Skeletal muscle tissue (tissue), 3 donors: ENCODE measurements at regions not wholly inside any gene's neighbourhood (a gene's known extent, or its start where the extent isn't known, plus 50 kb on each side); places are given as distances from the start of the nearest gene placed in this dataset.

Experiments
- H3K27ac ChIP-seq: one replicate; pipeline ENCODE4 v1.7.0; 2013; ENCODE audit warnings: mild to moderate bottlenecking, low read depth, low read length, inconsistent platforms
- H3K27me3 ChIP-seq, 3 donors: one replicate each; pipeline ENCODE4 v1.7.0; 2013; ENCODE audit warnings: low read length in 3 of 3; ENCODE audit not compliant: control insufficient read depth in 3 of 3, insufficient read depth in 3 of 3
- H3K36me3 ChIP-seq, 3 donors: one replicate each; pipeline ENCODE4 v1.7.0; 2013; ENCODE audit warnings: low read length in 3 of 3; ENCODE audit not compliant: control insufficient read depth in 3 of 3, insufficient read depth in 3 of 3
- H3K4me1 ChIP-seq, 3 donors: one replicate each; pipeline ENCODE4 v1.7.0; 2013; ENCODE audit warnings: low read length in 3 of 3, mild to moderate bottlenecking in 3 of 3; ENCODE audit not compliant: control insufficient read depth in 3 of 3, insufficient read depth in 3 of 3
- H3K4me3 ChIP-seq, 3 donors: one replicate each; pipeline ENCODE4 v1.7.0; 2013; ENCODE audit warnings: low read length in 3 of 3
- H3K9ac ChIP-seq, 3 donors: one replicate each; pipeline ENCODE4 v1.7.0; 2013; ENCODE audit warnings: low read length in 3 of 3, mild to moderate bottlenecking in 3 of 3, moderate library complexity in 2 of 3, low read depth in 1 of 3
- H3K9me3 ChIP-seq, 3 donors: one replicate each; pipeline ENCODE4 v1.7.0; 2013; ENCODE audit warnings: low read length in 3 of 3; ENCODE audit not compliant: control insufficient read depth in 3 of 3
- donor health status: Osteomylitis.

DNA sequence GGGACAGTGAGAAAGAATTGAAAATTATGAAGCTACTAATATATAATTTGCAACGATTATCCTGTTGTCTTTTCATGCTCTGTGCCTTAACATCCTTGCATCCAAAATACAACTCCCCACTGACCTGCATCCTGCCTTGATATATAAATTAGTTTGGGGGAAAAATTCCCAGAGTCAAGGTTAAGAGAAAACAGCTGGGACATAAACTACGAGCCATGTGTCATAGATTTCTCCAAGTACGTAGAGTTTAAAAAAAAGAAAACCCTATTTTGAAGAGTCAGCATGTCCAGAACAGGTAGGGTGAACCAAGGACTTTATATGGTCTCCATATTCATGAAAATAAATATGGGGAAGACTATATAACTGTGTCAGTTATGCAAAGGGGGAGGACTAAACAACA, 123.8 kb upstream of the MARCKS start:
- H3K36me3 ChIP-seq, result no peaks in the 10 kb centered on the region
- H3K9me3 ChIP-seq, result no peaks in the 10 kb centered on the region
- H3K27me3 ChIP-seq, result no peaks in the 10 kb centered on the region
- H3K4me1 ChIP-seq, result peaks cover 5 to 18% (median 9%) of the 10 kb centered on the region in 3 donors
- H3K27ac ChIP-seq, result no peak overlapping the region
- H3K9ac ChIP-seq, result no peak overlapping the region
- H3K4me3 ChIP-seq, result no peak overlapping the region

DNA sequence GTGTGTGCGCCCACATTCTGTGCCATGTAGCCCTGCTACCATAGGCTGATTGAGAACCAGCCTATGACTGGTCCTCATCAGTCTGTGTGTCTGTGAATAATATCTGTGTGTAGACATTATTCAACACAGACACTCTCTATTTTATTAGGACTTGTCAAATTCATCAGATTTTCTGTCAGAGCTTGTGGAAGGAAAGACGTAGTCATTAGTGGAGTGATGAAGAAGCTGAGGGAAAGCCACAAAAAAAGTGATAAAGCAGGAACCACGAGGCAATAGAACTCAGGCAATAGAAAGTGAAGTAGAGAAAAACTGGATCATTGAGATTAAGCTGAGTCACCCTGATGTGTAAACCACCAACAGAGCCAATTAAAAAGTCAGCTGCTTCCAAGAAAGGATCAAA, 122.2 kb upstream of the MARCKS start:
- no peak overlapping the region for H3K27ac ChIP-seq
- peaks cover 5 to 18% (median 9%) of the 10 kb centered on the region in 3 donors for H3K4me1 ChIP-seq
- H3K36me3 ChIP-seq, result no peaks in the 10 kb centered on the region

GRCh38 chr6:113735491-113735890, 121.7 kb upstream of the MARCKS start:
- no peaks in the 10 kb centered on the region for H3K36me3 ChIP-seq
- no peaks in the 10 kb centered on the region for H3K9me3 ChIP-seq
- H3K4me3 ChIP-seq, result no peak overlapping the region
- H3K4me1 ChIP-seq, result peaks cover 5 to 18% (median 9%) of the 10 kb centered on the region in 3 donors
- no peak overlapping the region for H3K9ac ChIP-seq
- H3K27ac ChIP-seq, result no peak overlapping the region
- no peaks in the 10 kb centered on the region for H3K27me3 ChIP-seq

More for the DNA sequence above, 122.2 kb upstream of the MARCKS start:
- H3K9ac ChIP-seq, result no peak overlapping the region
- no peaks in the 10 kb centered on the region for H3K9me3 ChIP-seq
- H3K4me3 ChIP-seq, result no peak overlapping the region
- no peaks in the 10 kb centered on the region for H3K27me3 ChIP-seq

- Histone ChIP-seq H3K27me3 (no peaks in the 10 kb centered on the region), H3K9ac (no peak overlapping the region), H3K36me3 (no peaks in the 10 kb centered on the region), H3K4me1 (peaks cover 5 to 14% (median 8%) of the 10 kb centered on the region in 3 donors), H3K27ac (no peak overlapping the region), H3K9me3 (no peaks in the 10 kb centered on the region), H3K4me3 (no peak overlapping the region)
These were observed 120.2 kb upstream of the MARCKS start for GRCh38 chr6:113736978-113737377.

DNA sequence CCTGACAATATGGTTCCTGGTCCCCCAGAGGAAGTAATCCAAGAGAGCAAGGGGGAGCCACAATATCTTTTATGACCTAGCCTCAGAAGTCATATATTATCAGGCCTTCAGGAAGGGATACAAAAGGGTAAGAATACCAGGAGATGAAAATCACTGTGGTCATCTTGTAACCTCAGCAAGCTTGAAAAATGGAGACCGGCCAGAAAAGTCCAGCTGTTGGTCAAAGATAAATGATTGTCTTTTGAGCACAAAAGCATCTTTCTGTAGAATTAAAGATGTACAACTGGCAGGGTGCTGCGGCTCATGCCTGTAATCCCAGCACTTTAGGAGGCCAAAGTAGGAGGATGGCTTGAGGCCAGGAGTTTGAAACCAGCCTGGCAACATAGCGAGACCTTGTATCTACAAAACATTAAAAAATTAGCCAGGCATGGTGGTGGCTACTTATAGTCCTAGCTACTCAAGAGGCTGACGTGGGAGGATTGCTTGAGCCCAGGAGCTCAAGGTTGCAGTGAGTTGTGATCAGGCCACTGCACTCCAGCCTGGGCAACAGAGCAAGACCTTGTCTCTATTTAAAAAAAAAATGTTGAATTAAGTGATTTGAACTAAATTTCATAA, 118.0 kb upstream of the MARCKS start:
- H3K9ac ChIP-seq, result no peak overlapping the region
- H3K27ac ChIP-seq, result no peak overlapping the region
- H3K4me3 ChIP-seq, result no peak overlapping the region
- H3K4me1 ChIP-seq, result no peaks in the 10 kb centered on the region
- no peaks in the 10 kb centered on the region for H3K36me3 ChIP-seq
- H3K9me3 ChIP-seq, result no peaks in the 10 kb centered on the region
- no peaks in the 10 kb centered on the region for H3K27me3 ChIP-seq

GRCh38 chr6:113741651-113742050, 115.5 kb upstream of the MARCKS start:
- Histone ChIP-seq H3K9ac (no peak overlapping the region), H3K36me3 (no peaks in the 10 kb centered on the region), H3K4me1 (peaks cover 0 to 13% (median 6%) of the 10 kb centered on the region in 3 donors), H3K27me3 (no peaks in the 10 kb centered on the region), H3K27ac (no peak overlapping the region), H3K4me3 (no peak overlapping the region), H3K9me3 (no peaks in the 10 kb centered on the region)

- Histone ChIP-seq H3K36me3 (no peaks in the 10 kb centered on the region), H3K27ac (no peak overlapping the region), H3K9me3 (no peaks in the 10 kb centered on the region), H3K27me3 (no peaks in the 10 kb centered on the region), H3K4me1 (peaks cover 0 to 13% (median 6%) of the 10 kb centered on the region in 3 donors), H3K4me3 (no peak overlapping the region), H3K9ac (no peak overlapping the region)
These were observed 114.8 kb upstream of the MARCKS start for GRCh38 chr6:113742342-113742741.

DNA sequence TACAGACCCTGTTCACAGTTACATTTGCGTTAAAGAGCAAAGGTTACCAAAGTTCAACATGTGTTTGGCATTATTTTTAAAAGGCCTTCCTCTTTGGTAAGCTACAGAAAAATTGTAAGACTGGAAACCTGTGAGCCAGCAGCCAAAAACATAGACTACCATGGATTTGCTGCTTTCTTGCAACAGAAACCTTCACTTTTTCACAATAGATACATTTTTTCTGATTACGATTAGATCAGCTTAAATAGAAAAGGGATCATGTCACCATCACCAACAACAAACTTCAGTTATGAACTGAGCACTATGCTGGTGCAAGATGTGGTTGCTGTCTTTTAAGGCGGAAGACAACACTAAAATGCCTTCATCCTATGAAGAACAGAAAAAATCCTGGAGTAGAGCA, 112.3 kb upstream of the MARCKS start:
- Histone ChIP-seq H3K4me3 (no peak overlapping the region), H3K27ac (peak overlapping the region; percentile 7), H3K9me3 (no peaks in the 10 kb centered on the region), H3K4me1 (peaks cover 0 to 13% (median 6%) of the 10 kb centered on the region in 3 donors), H3K9ac (no peak overlapping the region), H3K27me3 (no peaks in the 10 kb centered on the region), H3K36me3 (no peaks in the 10 kb centered on the region)

- H3K4me3 ChIP-seq, result no peak overlapping the region
These were observed 106.8 kb upstream of the MARCKS start for GRCh38 chr6:113750151-113750855.

GRCh38 chr6:113754291-113754690, 102.9 kb upstream of the MARCKS start:
- H3K9me3 ChIP-seq, result no peaks in the 10 kb centered on the region

More at GRCh38 chr6:113750151-113750855, 106.8 kb upstream of the MARCKS start:
- Histone ChIP-seq H3K27ac (no peak overlapping the region), H3K27me3 (no peaks in the 10 kb centered on the region), H3K9ac (no peak overlapping the region), H3K4me1 (peaks cover 0 to 6% (median 0%) of the 10 kb centered on the region in 3 donors), H3K9me3 (no peaks in the 10 kb centered on the region), H3K36me3 (no peaks in the 10 kb centered on the region)

More at GRCh38 chr6:113754291-113754690, 102.9 kb upstream of the MARCKS start:
- Histone ChIP-seq H3K4me3 (no peak overlapping the region), H3K9ac (no peak overlapping the region), H3K36me3 (no peaks in the 10 kb centered on the region), H3K4me1 (peaks cover 0 to 8% (median 0%) of the 10 kb centered on the region in 3 donors), H3K27ac (no peak overlapping the region), H3K27me3 (no peaks in the 10 kb centered on the region)
